Loucy (cell line): ENCODE measurements at regions not wholly inside any gene's neighbourhood (a gene's known extent, or its start where the extent isn't known, plus 50 kb on each side); places are given as distances from the start of the nearest gene placed in this dataset.

ENCODE experiments used
- CTCF ChIP-seq: fragments of 200-600 bp; sonication (generic); conservative IDR thresholded peaks from 2 replicates; pipeline ENCODE4 v1.5.1; 2014; ENCODE audit warnings: mild to moderate bottlenecking, antibody characterized with exemption, low read length
- EZH2phosphoT487 ChIP-seq: fragments of 200-600 bp; IDR thresholded peaks from 2 replicates; pipeline ENCODE4 v1.6.1; 2018; ENCODE audit warnings: antibody characterized with exemption, mild to moderate bottlenecking, moderate library complexity, borderline replicate concordance

- TF ChIP-seq EZH2phosphoT487 (no peak), CTCF (no peak)
Measured at GRCh38 chr6:20279051-20279450, 66.8 kb upstream of the MBOAT1 start.
